HUES64 (cell line): ENCODE measurements at regions not wholly inside any gene's neighbourhood (a gene's known extent, or its start where the extent isn't known, plus 50 kb on each side); places are given as distances from the start of the nearest gene placed in this dataset.

Source experiments
- H3K27ac ChIP-seq: 2 replicates; pipeline ENCODE4 v1.7.0; 2013; ENCODE audit warnings: low read depth, low read length, inconsistent platforms
- H3K27me3 ChIP-seq: 2 replicates; pipeline ENCODE4 v1.6.1; 2013; ENCODE audit warnings: mild to moderate bottlenecking, low read length; ENCODE audit not compliant: insufficient read depth
- H3K36me3 ChIP-seq: 2 replicates; pipeline ENCODE4 v1.6.1; 2013; ENCODE audit warnings: mild to moderate bottlenecking, low read length; ENCODE audit not compliant: insufficient read depth
- H3K4me1 ChIP-seq: 2 replicates; pipeline ENCODE4 v1.6.1; 2013; ENCODE audit warnings: mild to moderate bottlenecking, low read length, moderate library complexity; ENCODE audit not compliant: insufficient read depth
- H3K4me3 ChIP-seq: 2 replicates; pipeline ENCODE4 v1.5.1; 2013; ENCODE audit warnings: mild to moderate bottlenecking, low read length, moderate library complexity
- H3K9ac ChIP-seq: 2 replicates; pipeline ENCODE4 v1.6.1; 2013; ENCODE audit warnings: mild to moderate bottlenecking, low read depth, low read length
- H3K9me3 ChIP-seq: 2 replicates; pipeline ENCODE4 v1.6.1; 2013; ENCODE audit warnings: low read depth, low read length; ENCODE audit not compliant: insufficient read depth
- WGBS: fragments of 150-250, 120-280 bp; methylation state at CpG from one replicate; pipeline ENCODE4 v1.1.7; 2013; ENCODE audit warnings: missing lambda C conversion rate; 5-methylcytosine and 5-hydroxymethylcytosine counted together

- Histone ChIP-seq H3K27me3 (no peaks in the 10 kb centered on the region), H3K4me3 (no peak overlapping the region), H3K36me3 (no peaks in the 10 kb centered on the region), H3K4me1 (no peaks in the 10 kb centered on the region; the same call in 1 of the 2 replicates), H3K9ac (no peak overlapping the region), H3K9me3 (no peaks in the 10 kb centered on the region), H3K27ac (no peak overlapping the region)
- WGBS = 95% methylated on average over 4 of the region's 4 CpGs
Measured at GRCh38 chr11:19594326-19594725, 118.3 kb upstream of the NAV2 start.

- no peak overlapping the region for H3K27ac ChIP-seq
- no peak overlapping the region for H3K9ac ChIP-seq
- 94% methylated on average over 2 of the region's 2 CpGs for WGBS
- H3K4me3 ChIP-seq = no peak overlapping the region
- no peaks in the 10 kb centered on the region for H3K36me3 ChIP-seq
- 0 out of 2 replicates have a peak, but pooled peaks cover under 1% of the 10 kb centered on the region for H3K9me3 ChIP-seq
- no peaks in the 10 kb centered on the region for H3K27me3 ChIP-seq
- H3K4me1 ChIP-seq = no peaks in the 10 kb centered on the region; the same call in 1 of the 2 replicates
Measured at GRCh38 chr11:19592842-19593241, 119.8 kb upstream of the NAV2 start.

- Histone ChIP-seq H3K9ac (no peak overlapping the region), H3K4me3 (no peak overlapping the region), H3K36me3 (no peaks in the 10 kb centered on the region), H3K9me3 (peaks cover 9% of the 10 kb centered on the region), H3K4me1 (no peaks in the 10 kb centered on the region), H3K27ac (no peak overlapping the region), H3K27me3 (no peaks in the 10 kb centered on the region)
- WGBS = 88% methylated on average over 9 of the region's 10 CpGs
Measured at GRCh38 chr11:19589567-19590260, 122.9 kb upstream of the NAV2 start.

GRCh38 chr11:19587979-19588378 lies 124.7 kb upstream of the NAV2 start:
- H3K27me3 ChIP-seq = no peaks in the 10 kb centered on the region
- peaks cover 9% of the 10 kb centered on the region for H3K9me3 ChIP-seq
- no peaks in the 10 kb centered on the region for H3K36me3 ChIP-seq
- WGBS = 94% methylated on average over 1 of the region's 1 CpG
- no peak overlapping the region for H3K27ac ChIP-seq
- no peaks in the 10 kb centered on the region for H3K4me1 ChIP-seq
- H3K4me3 ChIP-seq = no peak overlapping the region
- H3K9ac ChIP-seq = no peak overlapping the region

- Histone ChIP-seq H3K27me3 (no peaks in the 10 kb centered on the region), H3K4me1 (0 out of 2 replicates have a peak, but pooled peaks cover 10% of the 10 kb centered on the region), H3K4me3 (no peak overlapping the region), H3K36me3 (no peaks in the 10 kb centered on the region), H3K9me3 (no peaks in the 10 kb centered on the region), H3K27ac (no peak overlapping the region), H3K9ac (no peak overlapping the region)
- 100% methylated on average over 1 of the region's 1 CpG for WGBS
Measured at GRCh38 chr11:19580646-19581045, 132.0 kb upstream of the NAV2 start.

- Histone ChIP-seq H3K27ac (no peak overlapping the region), H3K4me1 (0 out of 2 replicates have a peak, but pooled peaks cover 10% of the 10 kb centered on the region)
- WGBS = 93% methylated on average over 5 of the region's 5 CpGs
Measured at GRCh38 chr11:19579957-19580356, 132.7 kb upstream of the NAV2 start.

GRCh38 chr11:19578871-19579270 lies 133.8 kb upstream of the NAV2 start:
- Histone ChIP-seq H3K4me3 (no peak overlapping the region), H3K4me1 (0 out of 2 replicates have a peak, but pooled peaks cover 10% of the 10 kb centered on the region), H3K27ac (no peak overlapping the region), H3K36me3 (no peaks in the 10 kb centered on the region), H3K9ac (no peak overlapping the region), H3K9me3 (no peaks in the 10 kb centered on the region), H3K27me3 (no peaks in the 10 kb centered on the region)
- 95% methylated on average over 2 of the region's 2 CpGs for WGBS

More at GRCh38 chr11:19579957-19580356, 132.7 kb upstream of the NAV2 start:
- no peak overlapping the region for H3K4me3 ChIP-seq
- no peaks in the 10 kb centered on the region for H3K9me3 ChIP-seq
- H3K9ac ChIP-seq = no peak overlapping the region
- H3K36me3 ChIP-seq = no peaks in the 10 kb centered on the region
- H3K27me3 ChIP-seq = no peaks in the 10 kb centered on the region

GRCh38 chr11:19577976-19578619 lies 134.5 kb upstream of the NAV2 start:
- WGBS = 72% methylated on average over 9 of the region's 9 CpGs
- no peaks in the 10 kb centered on the region for H3K27me3 ChIP-seq
- no peaks in the 10 kb centered on the region for H3K36me3 ChIP-seq
- no peak overlapping the region for H3K9ac ChIP-seq
- 0 out of 2 replicates have a peak, but pooled peaks cover 10% of the 10 kb centered on the region for H3K4me1 ChIP-seq
- H3K27ac ChIP-seq = no peak overlapping the region
- H3K4me3 ChIP-seq = no peak overlapping the region
- no peaks in the 10 kb centered on the region for H3K9me3 ChIP-seq

- H3K36me3 ChIP-seq = no peaks in the 10 kb centered on the region
- 0 out of 2 replicates have a peak, but pooled peaks cover 10% of the 10 kb centered on the region for H3K4me1 ChIP-seq
- no peak overlapping the region for H3K4me3 ChIP-seq
- no peaks in the 10 kb centered on the region for H3K9me3 ChIP-seq
- no peaks in the 10 kb centered on the region for H3K27me3 ChIP-seq
- WGBS = 88% methylated on average over 8 of the region's 8 CpGs
- no peak overlapping the region for H3K27ac ChIP-seq
- no peak overlapping the region for H3K9ac ChIP-seq
Measured at GRCh38 chr11:19577391-19577975, 135.2 kb upstream of the NAV2 start.

GRCh38 chr11:19576903-19577302 lies 135.7 kb upstream of the NAV2 start:
- 92% methylated on average over 6 of the region's 6 CpGs for WGBS
- H3K4me3 ChIP-seq = no peak overlapping the region
- H3K36me3 ChIP-seq = no peaks in the 10 kb centered on the region
- 0 out of 2 replicates have a peak, but pooled peaks cover 10% of the 10 kb centered on the region for H3K4me1 ChIP-seq
- no peak overlapping the region for H3K9ac ChIP-seq
- H3K9me3 ChIP-seq = no peaks in the 10 kb centered on the region
- H3K27me3 ChIP-seq = no peaks in the 10 kb centered on the region
- no peak overlapping the region for H3K27ac ChIP-seq

GRCh38 chr11:19576054-19576453 lies 136.6 kb upstream of the NAV2 start:
- 90% methylated on average over 2 of the region's 3 CpGs for whole genome bisulfite sequencing
- H3K36me3 ChIP-seq = no peaks in the 10 kb centered on the region
- 0 out of 2 replicates have a peak, but pooled peaks cover 10% of the 10 kb centered on the region for H3K4me1 ChIP-seq
- no peaks in the 10 kb centered on the region for H3K9me3 ChIP-seq
- no peak overlapping the region for H3K27ac ChIP-seq
- H3K4me3 ChIP-seq = no peak overlapping the region
- H3K9ac ChIP-seq = no peak overlapping the region
- H3K27me3 ChIP-seq = no peaks in the 10 kb centered on the region
